Activated CD8-positive, alpha-beta T cell treated with anti-CD3 and anti-CD28 coated beads, Interleukin-2, amount 10 ng/mL, durations not matched to agents 7 days and 5 days (primary cell): ENCODE measurements at regions not wholly inside any gene's neighbourhood (a gene's known extent, or its start where the extent isn't known, plus 50 kb on each side); places are given as distances from the start of the nearest gene placed in this dataset.

ENCODE experiments used
- ATAC-seq: fragments of 150-1000 bp; cut with Tn5 transposase; one replicate; pipeline ENCODE4 v1.10.0; 2021; ENCODE audit warnings: moderate library complexity
- CTCF ChIA-PET: fragments of 350-600 bp; sonication (Branson Sonifier 250); formaldehyde crosslinking; loops from one replicate; lab custom pipeline; 2021; ENCODE audit warnings: antibody characterized with exemption; lab: Charles Lee
- POLR2A ChIA-PET: fragments of 350-600 bp; sonication (Branson Sonifier 250); formaldehyde crosslinking; loops from one replicate; lab custom pipeline; 2021; ENCODE audit warnings: antibody characterized with exemption; lab: Charles Lee
- DNase-seq: peaks from one replicate; pipeline ENCODE4 v3.0.0-alpha.2; 2020
- H3K27ac Mint-ChIP-seq: one replicate; pipeline ENCODE4 v1.8.0; 2021; ENCODE audit warnings: mild to moderate bottlenecking, mixed read lengths
- H3K27me3 Mint-ChIP-seq: one replicate; pipeline ENCODE4 v1.8.0; 2021; ENCODE audit warnings: low read depth, mixed read lengths
- H3K36me3 Mint-ChIP-seq: one replicate; pipeline ENCODE4 v1.8.0; 2021; ENCODE audit warnings: low read depth, mixed read lengths
- H3K4me1 Mint-ChIP-seq: one replicate; pipeline ENCODE4 v1.8.0; 2021; ENCODE audit warnings: low read depth, mixed read lengths
- H3K4me3 Mint-ChIP-seq: one replicate; pipeline ENCODE4 v1.8.0; 2021; ENCODE audit warnings: mild to moderate bottlenecking, mixed read lengths
- H3K9me3 Mint-ChIP-seq: one replicate; pipeline ENCODE4 v1.8.0; 2022; ENCODE audit warnings: mixed read lengths; ENCODE audit not compliant: insufficient read depth

- Mint-ChIP-seq H3K27ac (no peak overlapping the region), H3K9me3 (no peaks in the 10 kb centered on the region), H3K36me3 (no peaks in the 10 kb centered on the region), H3K27me3 (peaks cover 33% of the 10 kb centered on the region), H3K4me3 (no peak overlapping the region), H3K4me1 (no peaks in the 10 kb centered on the region)
- ChIA-PET POLR2A (no interaction called here), CTCF (no interaction called here)
- no peak for DNase-seq
- ATAC-seq, result no peak
These were observed 287.8 kb downstream of the XXYLT1 start for GRCh38 chr3:194983121-194983520.

- H3K36me3 Mint-ChIP-seq, result no peaks in the 10 kb centered on the region
- DNase-seq (no peak), ATAC-seq (no peak)
- no peak overlapping the region for H3K27ac Mint-ChIP-seq
- H3K27me3 Mint-ChIP-seq, result peaks cover 29% of the 10 kb centered on the region
- ChIA-PET CTCF (no interaction called here), POLR2A (no interaction called here)
- no peaks in the 10 kb centered on the region for H3K4me1 Mint-ChIP-seq
- no peak overlapping the region for H3K4me3 Mint-ChIP-seq
- H3K9me3 Mint-ChIP-seq, result no peaks in the 10 kb centered on the region
These were observed 287.3 kb downstream of the XXYLT1 start for GRCh38 chr3:194983620-194984019.

- Mint-ChIP-seq H3K4me1 (no peaks in the 10 kb centered on the region), H3K9me3 (no peaks in the 10 kb centered on the region), H3K27ac (no peak overlapping the region), H3K4me3 (no peak overlapping the region), H3K36me3 (no peaks in the 10 kb centered on the region), H3K27me3 (peaks cover 29% of the 10 kb centered on the region)
- ATAC-seq (no peak), DNase-seq (no peak)
- POLR2A ChIA-PET, result no interaction called here
- CTCF ChIA-PET, result no interaction called here
These were observed 286.9 kb downstream of the XXYLT1 start for GRCh38 chr3:194984066-194984465.

GRCh38 chr3:194984622-194985021 lies 286.3 kb downstream of the XXYLT1 start:
- Mint-ChIP-seq H3K4me3 (no peak overlapping the region), H3K9me3 (no peaks in the 10 kb centered on the region), H3K27ac (no peak overlapping the region), H3K36me3 (no peaks in the 10 kb centered on the region), H3K27me3 (peaks cover 26% of the 10 kb centered on the region), H3K4me1 (no peaks in the 10 kb centered on the region)
- ATAC-seq, result no peak
- POLR2A ChIA-PET, result no interaction called here
- CTCF ChIA-PET, result no interaction called here
- DNase-seq, result no peak

GRCh38 chr3:194985031-194985578 lies 285.9 kb downstream of the XXYLT1 start:
- Mint-ChIP-seq H3K9me3 (no peaks in the 10 kb centered on the region), H3K36me3 (no peaks in the 10 kb centered on the region), H3K27me3 (peaks cover 21% of the 10 kb centered on the region), H3K4me3 (no peak overlapping the region), H3K27ac (no peak overlapping the region), H3K4me1 (no peaks in the 10 kb centered on the region)
- ChIA-PET CTCF (interaction anchor here (0.6 kb wide), 1 partner anchor 38 kb away, joined by 3 read pairs; no protein-coding TSS in a partner anchor), POLR2A (no interaction called here)
- no peak for ATAC-seq
- peak; percentile 15 for DNase-seq

GRCh38 chr3:194986208-194987043 lies 284.5 kb downstream of the XXYLT1 start:
- Mint-ChIP-seq H3K4me3 (no peak overlapping the region), H3K27me3 (peaks cover 21% of the 10 kb centered on the region), H3K36me3 (no peaks in the 10 kb centered on the region), H3K27ac (no peak overlapping the region), H3K4me1 (no peaks in the 10 kb centered on the region), H3K9me3 (no peaks in the 10 kb centered on the region)
- POLR2A ChIA-PET, result interaction anchor here (0.6 kb wide), 1 partner anchor 27 kb away, joined by 4 read pairs; no protein-coding TSS in a partner anchor
- DNase-seq, result no peak
- ATAC-seq, result no peak
- CTCF ChIA-PET, result no interaction called here

- POLR2A ChIA-PET, result interaction anchor here (0.6 kb wide), 1 partner anchor 738 kb away, joined by 3 read pairs; no protein-coding TSS in a partner anchor
- ATAC-seq (no peak), DNase-seq (no peak)
- no peaks in the 10 kb centered on the region for H3K4me1 Mint-ChIP-seq
- no peak overlapping the region for H3K27ac Mint-ChIP-seq
- no peaks in the 10 kb centered on the region for H3K9me3 Mint-ChIP-seq
- no peak overlapping the region for H3K4me3 Mint-ChIP-seq
- H3K27me3 Mint-ChIP-seq, result peaks cover 14% of the 10 kb centered on the region
- no peaks in the 10 kb centered on the region for H3K36me3 Mint-ChIP-seq
- CTCF ChIA-PET, result no interaction called here
These were observed 283.1 kb downstream of the XXYLT1 start for GRCh38 chr3:194987571-194988494.

- Mint-ChIP-seq H3K4me3 (no peak overlapping the region), H3K9me3 (no peaks in the 10 kb centered on the region), H3K36me3 (no peaks in the 10 kb centered on the region), H3K4me1 (no peaks in the 10 kb centered on the region), H3K27ac (no peak overlapping the region), H3K27me3 (peaks cover 13% of the 10 kb centered on the region)
- POLR2A ChIA-PET, result no interaction called here
- ATAC-seq, result no peak
- peak; percentile 13 for DNase-seq
- CTCF ChIA-PET, result no interaction called here
These were observed 282.3 kb downstream of the XXYLT1 start for GRCh38 chr3:194988495-194989165.

GRCh38 chr3:194989241-194989640 lies 281.7 kb downstream of the XXYLT1 start:
- Mint-ChIP-seq H3K27ac (no peak overlapping the region), H3K27me3 (peaks cover 9% of the 10 kb centered on the region), H3K36me3 (no peaks in the 10 kb centered on the region), H3K9me3 (no peaks in the 10 kb centered on the region), H3K4me3 (no peak overlapping the region), H3K4me1 (no peaks in the 10 kb centered on the region)
- CTCF ChIA-PET, result no interaction called here
- ATAC-seq (no peak), DNase-seq (peak; percentile 18)
- POLR2A ChIA-PET, result no interaction called here

GRCh38 chr3:194990454-194991337 lies 280.3 kb downstream of the XXYLT1 start:
- DNase-seq (peak; percentile 9), ATAC-seq (no peak)
- POLR2A ChIA-PET, result no interaction called here
- no peaks in the 10 kb centered on the region for H3K4me1 Mint-ChIP-seq
- H3K9me3 Mint-ChIP-seq, result no peaks in the 10 kb centered on the region
- H3K27ac Mint-ChIP-seq, result no peak overlapping the region
- no peaks in the 10 kb centered on the region for H3K36me3 Mint-ChIP-seq
- H3K27me3 Mint-ChIP-seq, result peaks cover 4% of the 10 kb centered on the region
- H3K4me3 Mint-ChIP-seq, result no peak overlapping the region
- CTCF ChIA-PET, result no interaction called here

GRCh38 chr3:194991338-194991654 lies 279.7 kb downstream of the XXYLT1 start:
- CTCF ChIA-PET, result no interaction called here
- POLR2A ChIA-PET, result no interaction called here
- ATAC-seq (no peak), DNase-seq (no peak)
- Mint-ChIP-seq H3K9me3 (no peaks in the 10 kb centered on the region), H3K27me3 (peaks cover under 1% of the 10 kb centered on the region), H3K4me3 (no peak overlapping the region), H3K27ac (no peak overlapping the region), H3K4me1 (no peaks in the 10 kb centered on the region), H3K36me3 (no peaks in the 10 kb centered on the region)
